ENCODE measurements at regions not wholly inside any gene's neighbourhood (a gene's known extent, or its start where the extent isn't known, plus 50 kb on each side); places are given as distances from the start of the nearest gene placed in this dataset.

- Histone ChIP-seq H3K4me3 (replicated peaks; ENCODE audit: low read depth, low read length) (no peak overlapping the region), H3K36me3 (ENCODE audit: control insufficient read depth, insufficient read depth, low read length) (no peaks in the 10 kb centered on the region), H3K27me3 (replicated peaks; ENCODE audit: control insufficient read depth, insufficient read depth, low read length) (no peaks in the 10 kb centered on the region)
- TF ChIP-seq, protein P1, sequence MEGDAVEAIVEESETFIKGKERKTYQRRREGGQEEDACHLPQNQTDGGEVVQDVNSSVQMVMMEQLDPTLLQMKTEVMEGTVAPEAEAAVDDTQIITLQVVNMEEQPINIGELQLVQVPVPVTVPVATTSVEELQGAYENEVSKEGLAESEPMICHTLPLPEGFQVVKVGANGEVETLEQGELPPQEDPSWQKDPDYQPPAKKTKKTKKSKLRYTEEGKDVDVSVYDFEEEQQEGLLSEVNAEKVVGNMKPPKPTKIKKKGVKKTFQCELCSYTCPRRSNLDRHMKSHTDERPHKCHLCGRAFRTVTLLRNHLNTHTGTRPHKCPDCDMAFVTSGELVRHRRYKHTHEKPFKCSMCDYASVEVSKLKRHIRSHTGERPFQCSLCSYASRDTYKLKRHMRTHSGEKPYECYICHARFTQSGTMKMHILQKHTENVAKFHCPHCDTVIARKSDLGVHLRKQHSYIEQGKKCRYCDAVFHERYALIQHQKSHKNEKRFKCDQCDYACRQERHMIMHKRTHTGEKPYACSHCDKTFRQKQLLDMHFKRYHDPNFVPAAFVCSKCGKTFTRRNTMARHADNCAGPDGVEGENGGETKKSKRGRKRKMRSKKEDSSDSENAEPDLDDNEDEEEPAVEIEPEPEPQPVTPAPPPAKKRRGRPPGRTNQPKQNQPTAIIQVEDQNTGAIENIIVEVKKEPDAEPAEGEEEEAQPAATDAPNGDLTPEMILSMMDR (IDR thresholded peaks at IDR 0.05; ENCODE audit: insufficient read depth, low read length, poor library complexity, severe bottlenecking) = no peak
- no peak for DNase-seq (ENCODE audit: extremely low read depth, insufficient read length)
Observed at GRCh38 chr3:20878691-20879090, 692.7 kb upstream of the SGO1 start.

DNA sequence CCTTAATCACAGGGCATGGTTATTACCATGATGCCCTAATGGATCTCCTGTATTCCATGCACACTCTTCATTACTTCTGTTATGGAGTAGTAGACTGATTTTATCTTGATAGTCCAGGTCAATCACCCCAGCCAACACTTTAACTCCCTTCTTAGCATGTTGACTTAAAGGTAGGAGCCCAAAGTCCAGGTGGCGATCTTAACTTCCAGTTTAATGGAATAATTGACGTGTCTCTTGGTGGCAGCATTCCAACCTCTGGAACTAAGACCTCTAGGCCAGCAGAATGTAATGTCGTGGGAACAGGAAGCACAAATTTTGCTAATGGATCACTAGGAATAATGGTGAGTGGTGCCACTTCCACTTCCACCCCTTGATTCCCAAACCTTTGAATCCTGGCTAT lies 687.2 kb upstream of the SGO1 start:
- Histone ChIP-seq H3K4me3 (replicated peaks; ENCODE audit: low read depth, low read length) (no peak overlapping the region), H3K27me3 (replicated peaks; ENCODE audit: control insufficient read depth, insufficient read depth, low read length) (no peaks in the 10 kb centered on the region), H3K36me3 (ENCODE audit: control insufficient read depth, insufficient read depth, low read length) (no peaks in the 10 kb centered on the region)
- no peak for DNase-seq (ENCODE audit: extremely low read depth, insufficient read length)
- TF ChIP-seq, protein P1 (IDR thresholded peaks at IDR 0.05; ENCODE audit: insufficient read depth, low read length, poor library complexity, severe bottlenecking) = no peak

- no peak for DNase-seq (ENCODE audit: extremely low read depth, insufficient read length)
- H3K4me3 ChIP-seq (replicated peaks; ENCODE audit: low read depth, low read length) = no peak overlapping the region
Observed at GRCh38 chr3:20870106-20870899, 684.3 kb upstream of the SGO1 start.

DNA sequence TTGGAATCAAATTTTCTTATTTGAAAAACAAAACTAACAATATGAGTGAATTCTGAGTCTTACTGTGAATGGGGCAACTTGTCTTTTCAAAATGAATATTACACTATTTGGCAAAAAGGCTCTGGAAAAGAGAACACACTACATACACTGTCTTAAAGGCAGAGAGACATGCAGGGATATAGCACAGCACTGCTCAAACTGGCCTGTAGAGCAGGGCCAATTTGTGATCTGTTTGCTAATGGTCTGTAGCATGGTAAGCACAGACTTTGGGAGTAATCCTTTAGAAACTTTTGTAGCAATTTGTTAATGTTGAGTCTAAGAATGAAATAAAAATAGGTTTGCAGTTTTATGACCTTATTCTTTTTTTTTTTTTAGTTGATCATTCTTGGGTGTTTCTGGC lies 679.8 kb upstream of the SGO1 start:
- no peaks in the 10 kb centered on the region for H3K36me3 ChIP-seq (ENCODE audit: control insufficient read depth, insufficient read depth, low read length)
- DNase-seq (ENCODE audit: extremely low read depth, insufficient read length) = no peak
- H3K27me3 ChIP-seq (replicated peaks; ENCODE audit: control insufficient read depth, insufficient read depth, low read length) = no peaks in the 10 kb centered on the region
- H3K4me3 ChIP-seq (replicated peaks; ENCODE audit: low read depth, low read length) = no peak overlapping the region
- TF ChIP-seq, protein P1 (IDR thresholded peaks at IDR 0.05; ENCODE audit: insufficient read depth, low read length, poor library complexity, severe bottlenecking) = no peak

More at GRCh38 chr3:20870106-20870899, 684.3 kb upstream of the SGO1 start:
- H3K36me3 ChIP-seq (ENCODE audit: control insufficient read depth, insufficient read depth, low read length) = no peaks in the 10 kb centered on the region
- H3K27me3 ChIP-seq (replicated peaks; ENCODE audit: control insufficient read depth, insufficient read depth, low read length) = no peaks in the 10 kb centered on the region
- TF ChIP-seq, protein P1 (IDR thresholded peaks at IDR 0.05; ENCODE audit: insufficient read depth, low read length, poor library complexity, severe bottlenecking) = no peak

DNA sequence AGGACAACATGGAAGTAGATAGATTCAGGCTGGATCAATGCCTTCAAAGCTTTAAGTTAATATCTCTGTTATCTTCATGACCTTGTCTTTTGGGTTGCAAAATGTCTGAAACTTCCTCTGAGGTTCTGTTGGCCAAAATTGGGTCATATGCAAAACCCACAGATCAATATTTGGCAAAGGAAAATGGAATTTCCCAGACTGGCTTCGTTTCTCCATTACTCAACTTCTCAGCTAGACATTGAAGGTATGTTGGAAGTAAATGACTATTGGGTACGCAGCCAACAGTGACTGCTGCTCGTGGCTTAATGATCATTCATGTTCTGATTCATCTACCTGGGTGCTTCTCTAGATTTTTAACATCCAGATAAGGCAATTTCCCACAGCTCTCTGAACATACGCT lies 675.4 kb upstream of the SGO1 start:
- Histone ChIP-seq H3K4me3 (replicated peaks; ENCODE audit: low read depth, low read length) (no peak overlapping the region), H3K27me3 (replicated peaks; ENCODE audit: control insufficient read depth, insufficient read depth, low read length) (no peaks in the 10 kb centered on the region), H3K36me3 (ENCODE audit: control insufficient read depth, insufficient read depth, low read length) (no peaks in the 10 kb centered on the region)
- DNase-seq (ENCODE audit: extremely low read depth, insufficient read length) = no peak
- TF ChIP-seq, protein P1 (IDR thresholded peaks at IDR 0.05; ENCODE audit: insufficient read depth, low read length, poor library complexity, severe bottlenecking) = no peak

Data from GM06990 (cell line).